CD4-positive, CD25-positive, alpha-beta regulatory T cell (primary cell): ENCODE measurements at regions not wholly inside any gene's neighbourhood (a gene's known extent, or its start where the extent isn't known, plus 50 kb on each side); places are given as distances from the start of the nearest gene placed in this dataset.
A peak's percentile ranks its signal among the peaks of the same experiment; 100 is the strongest.
"Not testable (repeated sequence)": the region's sequence is repeated elsewhere in the genome, so short reads cannot be mapped to it uniquely, and the experiment has no call there.

Source experiments
- ATAC-seq, 2 donors: fragments of 150-1000 bp; cut with Tn5 transposase; one replicate each; pipeline ENCODE4 v1.10.0; 2021; ENCODE audit warnings: low read depth in 2 of 2, moderate number of reproducible peaks in 2 of 2, moderate library complexity in 1 of 2
- DNase-seq, 3 donors: peaks; one replicate each; pipeline versions ENCODE4 v3.0.0 to v3.0.0-alpha.2; 2012 to 2022; ENCODE audit warnings: mixed read lengths in 1 of 3
- H3K27ac ChIP-seq: one replicate; pipeline ENCODE4 v1.7.0; 2013; ENCODE audit warnings: mild to moderate bottlenecking, low read length; ENCODE audit not compliant: insufficient read depth, poor library complexity, severe bottlenecking
- H3K27me3 ChIP-seq: one replicate; pipeline ENCODE4 v1.7.0; 2013; ENCODE audit warnings: low read length; ENCODE audit not compliant: control insufficient read depth, insufficient read depth
- H3K36me3 ChIP-seq: one replicate; pipeline ENCODE4 v1.7.0; 2013; ENCODE audit warnings: mild to moderate bottlenecking, low read length, moderate library complexity; ENCODE audit not compliant: control insufficient read depth, insufficient read depth
- H3K4me1 ChIP-seq: 2 replicates; pipeline ENCODE4 v1.7.0; 2013; ENCODE audit warnings: mild to moderate bottlenecking, low read length; ENCODE audit not compliant: insufficient read depth, control insufficient read depth, poor library complexity, severe bottlenecking
- H3K4me3 ChIP-seq: one replicate; pipeline ENCODE4 v1.7.0; 2013; ENCODE audit warnings: low read depth, mild to moderate bottlenecking, low read length, moderate library complexity
- H3K9me3 ChIP-seq, 2 experiments: 1 replicate in 1 of 2; 2 replicates in 1 of 2; pipeline ENCODE4 v1.7.0; 2013; ENCODE audit warnings: low read length in 2 of 2, mild to moderate bottlenecking in 1 of 2, moderate library complexity in 1 of 2; ENCODE audit not compliant: control insufficient read depth in 2 of 2
- H3K27ac Mint-ChIP-seq, 3 donors: one replicate each; pipeline ENCODE4 v1.8.0; 2020 to 2022; ENCODE audit warnings: mild to moderate bottlenecking in 3 of 3, mixed read lengths in 3 of 3, moderate library complexity in 2 of 3
- H3K27me3 Mint-ChIP-seq: one replicate; pipeline ENCODE4 v1.8.0; 2022; ENCODE audit warnings: mild to moderate bottlenecking, mixed read lengths
- H3K36me3 Mint-ChIP-seq: one replicate; pipeline ENCODE4 v1.8.0; 2020; ENCODE audit warnings: mixed read lengths
- H3K4me1 Mint-ChIP-seq, 4 donors: one replicate each; pipeline ENCODE4 v1.8.0; 2020 to 2022; ENCODE audit warnings: mixed read lengths in 4 of 4, mild to moderate bottlenecking in 1 of 4
- H3K4me3 Mint-ChIP-seq, 4 donors: one replicate each; pipeline ENCODE4 v1.8.0; 2020 to 2022; ENCODE audit warnings: mild to moderate bottlenecking in 4 of 4, mixed read lengths in 4 of 4, moderate library complexity in 3 of 4
- H3K9me3 Mint-ChIP-seq, 7 donors: one replicate each; pipeline ENCODE4 v1.8.0; 2020 to 2022; ENCODE audit warnings: mixed read lengths in 7 of 7, mild to moderate bottlenecking in 3 of 7, moderate library complexity in 2 of 7

- H3K4me3 ChIP-seq, H3K4me1 ChIP-seq, H3K36me3 Mint-ChIP-seq, ATAC-seq, H3K27me3 ChIP-seq, H3K27me3 Mint-ChIP-seq, H3K4me3 Mint-ChIP-seq, H3K9me3 ChIP-seq, H3K27ac ChIP-seq, H3K36me3 ChIP-seq, H3K4me1 Mint-ChIP-seq, H3K27ac Mint-ChIP-seq, H3K9me3 Mint-ChIP-seq, DNase-seq: not testable (repeated sequence)
Measured at GRCh38 chr5:177883295-177883694, 100.6 kb upstream of the FAM153A start.

GRCh38 chr5:177875900-177876238 is 93.2 kb upstream of the FAM153A start:
- H3K4me1 Mint-ChIP-seq, H3K9me3 ChIP-seq, H3K9me3 Mint-ChIP-seq, H3K27ac ChIP-seq, H3K4me3 ChIP-seq, H3K27me3 ChIP-seq, H3K4me1 ChIP-seq, H3K27me3 Mint-ChIP-seq, H3K36me3 ChIP-seq, H3K27ac Mint-ChIP-seq, H3K36me3 Mint-ChIP-seq, DNase-seq: not testable (repeated sequence)
- H3K4me3 Mint-ChIP-seq, result peak overlapping the region in 3 of 4 donors; percentile 70 to 84 (median 77)
- peak; percentile 18 to 30 for ATAC-seq

DNA sequence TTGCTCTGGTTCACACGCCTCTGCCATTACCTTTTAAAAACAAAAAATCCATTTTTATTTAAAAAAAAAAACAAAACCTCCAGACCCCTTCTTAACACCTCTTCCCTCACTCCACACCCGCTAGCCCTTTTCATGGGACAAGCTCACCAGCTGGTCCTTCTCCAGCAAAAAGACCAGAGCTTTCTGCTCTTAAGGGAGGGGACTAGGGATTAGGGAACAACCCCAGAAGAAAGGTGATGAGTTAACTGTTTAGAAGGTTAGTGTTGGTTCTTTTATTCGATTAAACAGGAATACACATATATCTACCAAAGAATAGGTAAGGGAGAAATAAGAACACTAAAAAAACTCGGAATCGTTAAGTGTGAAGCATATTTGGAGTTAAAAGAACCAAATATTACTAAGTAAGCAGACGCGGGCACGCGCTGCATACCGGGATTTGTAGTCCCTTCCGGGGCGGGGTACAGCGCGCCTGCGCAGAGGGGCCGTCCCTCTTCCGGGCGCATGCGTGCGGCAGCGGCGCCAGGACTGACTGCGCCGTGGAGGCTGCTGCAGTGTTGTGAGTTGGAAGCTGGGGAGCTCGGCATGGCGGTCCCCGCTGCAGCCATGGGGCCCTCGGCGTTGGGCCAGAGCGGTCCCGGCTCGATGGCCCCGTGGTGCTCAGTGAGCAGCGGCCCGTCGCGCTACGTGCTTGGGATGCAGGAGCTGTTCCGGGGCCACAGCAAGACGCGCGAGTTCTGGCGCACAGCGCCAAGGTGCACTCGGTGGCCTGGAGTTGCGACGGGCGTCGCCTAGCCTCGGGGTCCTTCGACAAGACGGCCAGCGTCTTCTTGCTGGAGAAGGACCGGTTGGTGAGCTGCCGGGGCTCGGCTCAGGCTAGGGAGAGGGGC is 92.6 kb upstream of the FAM153A start:
- H3K27ac Mint-ChIP-seq, H3K9me3 ChIP-seq, H3K9me3 Mint-ChIP-seq, H3K27me3 Mint-ChIP-seq, H3K4me1 Mint-ChIP-seq, H3K4me1 ChIP-seq, H3K27me3 ChIP-seq, H3K36me3 Mint-ChIP-seq, H3K27ac ChIP-seq, H3K36me3 ChIP-seq: not testable (repeated sequence)
- ATAC-seq (peak; percentile 83 to 87), DNase-seq (peak in 1 of 3 donors; percentile 3)
- H3K4me3 Mint-ChIP-seq, result peak overlapping the region in 2 of 4 donors; percentile 70 to 84
- peak overlapping the region; percentile 41 for H3K4me3 ChIP-seq

GRCh38 chr5:177863822-177864446 is 81.2 kb upstream of the FAM153A start:
- DNase-seq, H3K9me3 ChIP-seq, H3K27ac ChIP-seq, H3K36me3 ChIP-seq, H3K4me1 Mint-ChIP-seq, H3K27ac Mint-ChIP-seq, H3K27me3 Mint-ChIP-seq, ATAC-seq, H3K4me3 Mint-ChIP-seq, H3K36me3 Mint-ChIP-seq, H3K27me3 ChIP-seq, H3K4me1 ChIP-seq, H3K4me3 ChIP-seq, H3K9me3 Mint-ChIP-seq: not testable (repeated sequence)

DNA sequence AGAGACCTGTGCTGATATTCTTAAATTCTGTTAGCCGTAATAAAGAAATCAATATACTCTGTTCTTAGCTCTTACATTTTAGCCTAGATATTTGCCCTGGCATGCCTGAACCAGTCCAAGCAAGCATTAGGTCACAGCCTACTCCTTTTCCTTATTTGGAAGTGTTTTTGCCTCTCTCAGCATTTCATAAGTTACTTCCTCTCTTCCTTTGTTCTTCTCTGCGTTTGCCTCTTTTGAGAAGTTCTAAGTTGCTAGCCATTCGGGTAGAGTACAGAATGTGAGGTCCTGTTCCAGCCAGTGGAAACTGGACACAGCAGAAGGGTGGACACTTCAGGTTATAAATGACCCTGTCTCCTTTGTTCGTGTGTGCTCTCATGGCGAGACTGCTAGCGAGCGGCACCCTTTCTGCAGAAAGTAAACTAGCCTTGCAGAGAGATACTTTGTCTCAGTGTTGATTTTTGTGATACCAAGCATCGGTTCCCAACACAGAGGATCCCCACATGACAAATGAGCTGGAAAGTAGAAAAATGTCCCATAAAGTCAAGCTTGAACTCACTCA is 75.0 kb upstream of the FAM153A start:
- not testable (repeated sequence) for H3K27me3 Mint-ChIP-seq

GRCh38 chr5:177856474-177856873 is 73.8 kb upstream of the FAM153A start:
- H3K27ac Mint-ChIP-seq, result not testable (repeated sequence)

More for the DNA sequence above, 75.0 kb upstream of the FAM153A start:
- H3K36me3 ChIP-seq, H3K36me3 Mint-ChIP-seq, H3K4me3 Mint-ChIP-seq, ATAC-seq, H3K4me1 Mint-ChIP-seq, H3K27ac Mint-ChIP-seq, H3K27me3 ChIP-seq, H3K4me1 ChIP-seq, H3K9me3 ChIP-seq, H3K4me3 ChIP-seq, H3K27ac ChIP-seq, H3K9me3 Mint-ChIP-seq: not testable (repeated sequence)
- DNase-seq, result peak in 1 of 3 donors; percentile 9

GRCh38 chr5:177847914-177848313 is 65.2 kb upstream of the FAM153A start:
- H3K27ac Mint-ChIP-seq, H3K27me3 ChIP-seq, ATAC-seq, H3K27me3 Mint-ChIP-seq, H3K36me3 Mint-ChIP-seq, H3K9me3 Mint-ChIP-seq, H3K4me1 Mint-ChIP-seq, H3K4me3 ChIP-seq, H3K4me1 ChIP-seq, H3K4me3 Mint-ChIP-seq, H3K27ac ChIP-seq, H3K9me3 ChIP-seq, DNase-seq, H3K36me3 ChIP-seq: not testable (repeated sequence)

More at GRCh38 chr5:177856474-177856873, 73.8 kb upstream of the FAM153A start:
- not testable (repeated sequence) for H3K4me1 ChIP-seq, H3K27ac ChIP-seq, H3K36me3 Mint-ChIP-seq, H3K4me1 Mint-ChIP-seq, H3K27me3 Mint-ChIP-seq, H3K4me3 Mint-ChIP-seq, H3K4me3 ChIP-seq, H3K9me3 Mint-ChIP-seq, H3K27me3 ChIP-seq, ATAC-seq, DNase-seq, H3K36me3 ChIP-seq, H3K9me3 ChIP-seq

GRCh38 chr5:177846598-177846997 is 63.9 kb upstream of the FAM153A start:
- not testable (repeated sequence) for H3K9me3 Mint-ChIP-seq, H3K27ac Mint-ChIP-seq, H3K4me1 Mint-ChIP-seq, H3K9me3 ChIP-seq, H3K36me3 Mint-ChIP-seq, H3K27me3 ChIP-seq, DNase-seq, H3K27me3 Mint-ChIP-seq, H3K4me3 Mint-ChIP-seq, H3K27ac ChIP-seq, H3K4me3 ChIP-seq, H3K36me3 ChIP-seq, H3K4me1 ChIP-seq
- peak; percentile 59 to 64 for ATAC-seq
